Left lung (tissue), 4 donors: ENCODE measurements at regions not wholly inside any gene's neighbourhood (a gene's known extent, or its start where the extent isn't known, plus 50 kb on each side); places are given as distances from the start of the nearest gene placed in this dataset.

Source experiments
- ATAC-seq: fragments of 200-7000 bp; cut with Tn5 transposase; one replicate; pipeline ENCODE4 v1.9.1; 2020; ENCODE audit warnings: moderate library complexity
- DNase-seq, 4 donors: peaks; one replicate each; pipeline ENCODE4 v3.0.0-alpha.2; 2013 to 2020
- H3K27ac ChIP-seq, 2 donors: fragments of 200-600 bp; sonication (generic) in 1 of 2; one replicate each; pipeline versions ENCODE4 v1.5.0 to v1.8.0; 2020 to 2021
- H3K27me3 ChIP-seq, 2 donors: fragments of 200-600 bp; sonication (generic) in 1 of 2; one replicate each; pipeline versions ENCODE4 v1.5.0 to v1.8.0; 2020 to 2021
- H3K36me3 ChIP-seq, 2 donors: fragments of 200-600 bp; sonication (generic) in 1 of 2; one replicate each; pipeline versions ENCODE4 v1.5.0 to v1.8.0; 2020 to 2021
- H3K4me1 ChIP-seq, 2 donors: fragments of 200-600 bp; one replicate each; pipeline ENCODE4 v1.8.0; 2021
- H3K4me3 ChIP-seq, 2 donors: fragments of 200-600 bp; sonication (generic) in 1 of 2; one replicate each; pipeline versions ENCODE4 v1.5.0 to v1.8.0; 2020 to 2021; ENCODE audit warnings: mild to moderate bottlenecking in 1 of 2
- H3K9me3 ChIP-seq, 2 donors: fragments of 200-600 bp; sonication (generic) in 1 of 2; one replicate each; pipeline versions ENCODE4 v1.5.0 to v1.8.0; 2020 to 2021
- intact Hi-C, 2 donors: fragments of 100-400 bp; cut with DNase I; formaldehyde crosslinking; loops; one replicate each; pipeline versions ENCODE4 v1.11.2 to v1.14.2; 2022
- TF ChIP-seq, protein P1 (sequence below), 2 donors: fragments of 200-600 bp; sonication (generic) in 1 of 2; IDR thresholded peaks; one replicate each; pipeline versions ENCODE4 v1.5.0 to v1.8.0; 2021; ENCODE audit warnings: antibody characterized with exemption in 2 of 2
- donor health status: DM: no; HTN: yes; CAD: no.
- donor health status: DM: no; HTN: no; CAD: no.

DNA sequence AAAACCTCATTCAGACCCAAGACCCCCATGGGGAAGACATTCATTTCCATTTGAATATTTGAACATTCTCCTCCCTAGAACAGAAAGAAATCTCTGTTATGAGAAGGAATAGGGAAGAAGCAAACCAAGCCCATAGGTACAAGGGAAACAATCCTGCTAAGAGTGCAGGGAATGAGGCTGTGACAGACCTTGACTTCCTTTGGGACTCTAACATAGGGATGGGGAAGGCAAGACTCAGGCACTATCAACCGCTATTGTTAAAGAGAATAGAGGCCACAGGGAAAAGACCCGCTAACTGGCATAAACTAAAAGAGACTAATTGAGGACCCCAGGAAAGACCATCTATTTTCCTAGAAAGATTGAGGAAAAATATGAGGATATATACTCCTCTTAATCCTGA is 117.8 kb upstream of the BRINP3 start:
- TF ChIP-seq, protein P1, sequence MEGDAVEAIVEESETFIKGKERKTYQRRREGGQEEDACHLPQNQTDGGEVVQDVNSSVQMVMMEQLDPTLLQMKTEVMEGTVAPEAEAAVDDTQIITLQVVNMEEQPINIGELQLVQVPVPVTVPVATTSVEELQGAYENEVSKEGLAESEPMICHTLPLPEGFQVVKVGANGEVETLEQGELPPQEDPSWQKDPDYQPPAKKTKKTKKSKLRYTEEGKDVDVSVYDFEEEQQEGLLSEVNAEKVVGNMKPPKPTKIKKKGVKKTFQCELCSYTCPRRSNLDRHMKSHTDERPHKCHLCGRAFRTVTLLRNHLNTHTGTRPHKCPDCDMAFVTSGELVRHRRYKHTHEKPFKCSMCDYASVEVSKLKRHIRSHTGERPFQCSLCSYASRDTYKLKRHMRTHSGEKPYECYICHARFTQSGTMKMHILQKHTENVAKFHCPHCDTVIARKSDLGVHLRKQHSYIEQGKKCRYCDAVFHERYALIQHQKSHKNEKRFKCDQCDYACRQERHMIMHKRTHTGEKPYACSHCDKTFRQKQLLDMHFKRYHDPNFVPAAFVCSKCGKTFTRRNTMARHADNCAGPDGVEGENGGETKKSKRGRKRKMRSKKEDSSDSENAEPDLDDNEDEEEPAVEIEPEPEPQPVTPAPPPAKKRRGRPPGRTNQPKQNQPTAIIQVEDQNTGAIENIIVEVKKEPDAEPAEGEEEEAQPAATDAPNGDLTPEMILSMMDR (IDR thresholded peaks at IDR 0.05), result no peak
- DNase-seq (no peak), ATAC-seq (no peak)
- Histone ChIP-seq H3K36me3 (no peaks in the 10 kb centered on the region), H3K4me3 (no peak overlapping the region), H3K4me1 (no peaks in the 10 kb centered on the region), H3K9me3 (no peaks in the 10 kb centered on the region), H3K27me3 (no peaks in the 10 kb centered on the region), H3K27ac (no peak overlapping the region)
- intact Hi-C loops, result no loop called here

DNA sequence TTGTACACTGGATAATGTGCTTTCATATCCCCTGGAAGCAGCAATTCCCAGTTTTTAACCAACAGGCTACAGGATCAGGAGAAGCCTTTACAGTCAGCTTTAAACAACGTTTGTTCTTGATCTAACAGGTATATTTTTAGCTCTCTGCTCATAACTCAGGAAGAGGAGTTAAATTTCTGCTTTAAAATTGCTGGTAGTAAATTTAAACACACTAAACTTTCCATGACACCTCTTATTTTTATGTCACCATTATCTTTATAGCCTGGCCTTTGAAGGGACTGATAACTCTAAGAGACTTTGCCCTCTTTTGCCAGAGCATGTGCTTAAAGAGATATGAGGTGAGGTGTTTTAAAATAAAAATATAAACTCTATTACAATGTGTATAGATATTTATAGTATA is 119.6 kb upstream of the BRINP3 start:
- DNase-seq (no peak), ATAC-seq (no peak)
- H3K36me3 ChIP-seq, result no peaks in the 10 kb centered on the region
- no peak overlapping the region for H3K4me3 ChIP-seq
- intact Hi-C loops, result no loop called here
- no peak overlapping the region for H3K27ac ChIP-seq
- H3K27me3 ChIP-seq, result no peaks in the 10 kb centered on the region
- TF ChIP-seq, protein P1 (IDR thresholded peaks at IDR 0.05), result no peak
- H3K9me3 ChIP-seq, result no peaks in the 10 kb centered on the region
- no peaks in the 10 kb centered on the region for H3K4me1 ChIP-seq

DNA sequence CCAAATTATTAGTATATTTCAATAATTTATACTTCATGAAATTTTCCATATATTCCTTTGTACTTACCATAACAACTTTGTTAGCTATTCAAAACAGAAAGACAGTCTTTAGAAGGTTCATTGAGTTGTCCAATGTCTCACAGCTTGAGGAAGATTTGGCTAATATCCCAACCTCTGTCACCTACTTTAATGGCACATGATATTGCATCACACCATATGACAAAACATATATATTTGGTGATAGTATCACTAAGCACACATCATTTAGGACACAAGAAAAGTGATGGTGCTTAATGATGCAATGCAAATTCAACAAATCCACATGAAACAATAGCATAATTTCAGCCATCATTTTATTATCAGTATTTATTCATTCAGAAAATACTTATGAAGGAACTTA is 122.0 kb upstream of the BRINP3 start:
- TF ChIP-seq, protein P1 (IDR thresholded peaks at IDR 0.05), result no peak
- H3K9me3 ChIP-seq, result no peaks in the 10 kb centered on the region
- no peak overlapping the region for H3K27ac ChIP-seq
- H3K4me3 ChIP-seq, result no peak overlapping the region
- DNase-seq (no peak), ATAC-seq (no peak)
- no peaks in the 10 kb centered on the region for H3K27me3 ChIP-seq
- no peaks in the 10 kb centered on the region for H3K36me3 ChIP-seq
- H3K4me1 ChIP-seq, result no peaks in the 10 kb centered on the region
- intact Hi-C loops, result no loop called here

DNA sequence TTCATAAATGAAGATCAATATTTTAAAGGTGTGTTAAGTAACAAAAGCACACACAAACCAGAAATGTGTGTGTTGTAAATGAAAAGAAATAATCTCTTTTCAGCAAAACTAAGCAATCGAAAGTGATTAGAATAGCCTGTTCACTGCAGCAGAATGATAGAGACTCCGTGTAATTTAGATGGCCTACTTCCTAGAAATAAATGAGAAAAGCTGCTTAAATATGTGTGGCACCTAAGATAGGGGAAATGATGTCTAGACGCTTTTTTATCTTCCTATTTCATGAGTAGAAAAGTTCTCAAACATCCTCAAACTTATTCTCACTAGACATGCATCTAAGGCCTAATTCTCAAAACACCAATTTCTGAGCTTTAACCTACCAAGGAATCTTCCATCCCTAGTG is 124.7 kb upstream of the BRINP3 start:
- TF ChIP-seq, protein P1 (IDR thresholded peaks at IDR 0.05), result no peak
- intact Hi-C loops, result no loop called here
- H3K27ac ChIP-seq, result no peak overlapping the region
- H3K4me1 ChIP-seq, result no peaks in the 10 kb centered on the region
- H3K36me3 ChIP-seq, result no peaks in the 10 kb centered on the region
- DNase-seq (no peak), ATAC-seq (no peak)
- no peak overlapping the region for H3K4me3 ChIP-seq
- H3K9me3 ChIP-seq, result no peaks in the 10 kb centered on the region
- no peaks in the 10 kb centered on the region for H3K27me3 ChIP-seq

DNA sequence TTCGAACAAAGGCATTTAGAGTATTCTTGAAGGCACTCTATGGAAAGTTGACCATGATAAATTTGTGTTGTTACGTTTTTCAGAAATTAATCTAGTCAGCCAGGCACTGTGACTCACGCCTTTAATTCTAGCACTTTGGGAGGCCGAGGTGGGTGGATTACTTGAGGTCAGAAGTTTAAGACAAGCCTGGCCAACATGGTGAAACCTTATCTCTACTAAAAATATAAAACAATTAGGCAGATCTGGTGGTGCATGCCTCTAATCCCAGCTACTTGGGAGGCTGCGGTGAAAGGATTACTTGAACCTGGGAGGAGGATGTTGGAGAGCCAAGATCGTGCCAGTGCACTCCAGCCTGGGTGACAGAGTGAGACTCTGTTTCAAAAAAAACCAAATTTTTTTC is 130.6 kb upstream of the BRINP3 start:
- H3K27ac ChIP-seq, result no peak overlapping the region
- no peaks in the 10 kb centered on the region for H3K36me3 ChIP-seq
- TF ChIP-seq, protein P1 (IDR thresholded peaks at IDR 0.05), result no peak
- no peak overlapping the region for H3K4me3 ChIP-seq
- DNase-seq, result no peak
- no peak for ATAC-seq
- intact Hi-C loops, result no loop called here
- no peaks in the 10 kb centered on the region for H3K9me3 ChIP-seq
- no peaks in the 10 kb centered on the region for H3K27me3 ChIP-seq
- no peaks in the 10 kb centered on the region for H3K4me1 ChIP-seq
